C4-2B (cell line): ENCODE measurements at regions not wholly inside any gene's neighbourhood (a gene's known extent, or its start where the extent isn't known, plus 50 kb on each side); places are given as distances from the start of the nearest gene placed in this dataset.
"Not testable (repeated sequence)": the region's sequence is repeated elsewhere in the genome, so short reads cannot be mapped to it uniquely, and the experiment has no call there.

Experiments used
- H3K27ac ChIP-seq: fragments of 450-650 bp; 2 replicates; pipeline ENCODE4 v1.5.1; 2017
- CTCF ChIP-seq: fragments of 450-650 bp; conservative IDR thresholded peaks from 2 replicates; pipeline ENCODE4 v1.5.1; 2017; ENCODE audit warnings: mild to moderate bottlenecking
- ZFX ChIP-seq: fragments of 450-650 bp; IDR thresholded peaks from 2 replicates; pipeline ENCODE4 v1.6.1; 2017

GRCh38 chr6:156191895-156192294, 585.3 kb upstream of the ARID1B start:
- TF ChIP-seq CTCF (no peak), ZFX (no peak)
- H3K27ac ChIP-seq, result no peak overlapping the region

GRCh38 chr6:156191390-156191789, 585.8 kb upstream of the ARID1B start:
- not testable (repeated sequence) for H3K27ac ChIP-seq

DNA sequence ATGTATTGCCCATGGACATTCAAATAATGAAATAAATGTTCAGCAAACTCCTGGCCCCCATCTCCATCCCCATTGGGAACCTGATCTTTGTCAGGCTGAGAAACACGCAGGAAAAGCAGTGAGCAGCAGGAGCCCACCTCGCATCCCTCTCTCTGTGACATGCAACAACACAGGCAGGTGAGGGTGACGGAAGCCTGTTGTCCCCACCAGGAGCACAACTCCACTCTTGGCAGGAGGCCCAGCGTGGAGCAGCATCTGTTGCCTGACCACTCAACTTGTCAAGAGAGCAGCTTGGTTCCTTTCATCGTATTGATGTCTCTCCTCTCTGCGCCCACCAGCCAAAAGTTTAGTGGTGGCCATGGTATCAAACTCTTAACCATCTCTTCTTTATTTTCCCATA, 586.9 kb upstream of the ARID1B start:
- H3K27ac ChIP-seq, result no peak overlapping the region
- TF ChIP-seq CTCF, result no peak
- TF ChIP-seq ZFX, result no peak

GRCh38 chr6:156189714-156190113, 587.5 kb upstream of the ARID1B start:
- no peak overlapping the region for H3K27ac ChIP-seq
- no peak for TF ChIP-seq CTCF
- no peak for TF ChIP-seq ZFX

DNA sequence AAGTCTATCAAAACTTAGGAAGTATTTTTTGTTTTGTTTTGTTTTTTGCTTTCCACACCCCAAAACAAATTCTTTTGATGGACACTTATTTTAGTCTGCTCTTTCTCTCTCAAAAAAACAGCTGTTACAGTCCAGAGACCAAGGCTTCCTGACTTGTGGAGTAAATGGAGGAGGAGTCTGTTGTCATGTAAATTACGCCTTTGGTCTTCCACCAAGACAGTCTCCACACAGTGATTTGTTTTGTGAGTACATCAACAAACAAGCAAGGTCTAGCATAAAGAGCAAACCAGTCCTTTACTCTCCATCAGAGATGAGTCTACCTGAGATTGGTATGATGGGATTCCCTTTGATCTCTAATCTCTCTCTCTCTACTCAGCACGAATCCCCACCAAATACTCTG, 588.0 kb upstream of the ARID1B start:
- TF ChIP-seq ZFX (no peak), CTCF (no peak)

DNA sequence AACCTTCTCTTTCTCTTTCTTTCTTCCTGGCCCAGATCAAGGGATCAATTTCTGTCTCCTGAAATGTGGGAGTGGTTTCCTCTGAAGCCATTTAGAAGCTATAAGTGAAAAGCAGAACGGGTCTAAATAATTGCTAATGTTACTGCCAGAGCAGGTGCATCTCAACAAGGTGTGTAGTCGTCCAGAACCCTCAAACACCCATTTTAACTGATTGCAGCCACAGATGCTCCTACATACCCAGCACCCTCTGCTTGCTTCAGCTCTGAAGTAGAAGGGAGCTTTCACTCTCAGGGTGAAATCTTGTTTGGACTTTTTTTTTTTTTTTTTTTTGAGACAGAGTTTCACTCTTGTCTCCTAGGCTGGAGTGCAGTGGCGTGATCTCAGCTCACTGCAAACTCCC, 592.1 kb upstream of the ARID1B start:
- no peak overlapping the region for H3K27ac ChIP-seq
- TF ChIP-seq ZFX, result no peak
- TF ChIP-seq CTCF, result no peak

More for the DNA sequence above, 588.0 kb upstream of the ARID1B start:
- no peak overlapping the region for H3K27ac ChIP-seq

GRCh38 chr6:156183678-156184077, 593.5 kb upstream of the ARID1B start:
- no peak for TF ChIP-seq ZFX
- TF ChIP-seq CTCF, result no peak

DNA sequence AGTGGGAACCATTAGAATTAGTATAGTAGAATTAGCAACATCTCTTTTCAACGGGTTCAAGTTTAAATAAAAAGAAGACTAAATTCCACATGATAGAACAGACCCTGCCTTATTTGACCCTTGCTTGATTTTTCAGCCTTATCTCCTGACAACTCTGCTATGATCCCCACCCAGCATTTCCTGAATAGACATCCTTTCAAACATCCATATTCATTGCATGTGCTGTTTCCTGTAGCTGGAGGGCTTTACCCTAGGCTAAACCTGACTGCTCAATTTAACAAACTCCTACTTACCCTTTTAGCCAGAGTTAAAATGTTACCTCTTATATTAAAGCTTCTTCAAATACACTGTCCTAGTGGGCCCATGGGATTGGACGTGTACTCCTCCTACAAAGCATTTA, 594.8 kb upstream of the ARID1B start:
- no peak for TF ChIP-seq ZFX
- TF ChIP-seq CTCF, result no peak
- no peak overlapping the region for H3K27ac ChIP-seq

More at GRCh38 chr6:156183678-156184077, 593.5 kb upstream of the ARID1B start:
- no peak overlapping the region for H3K27ac ChIP-seq
